ENCODE measurements at regions not wholly inside any gene's neighbourhood (a gene's known extent, or its start where the extent isn't known, plus 50 kb on each side); places are given as distances from the start of the nearest gene placed in this dataset.

DNA sequence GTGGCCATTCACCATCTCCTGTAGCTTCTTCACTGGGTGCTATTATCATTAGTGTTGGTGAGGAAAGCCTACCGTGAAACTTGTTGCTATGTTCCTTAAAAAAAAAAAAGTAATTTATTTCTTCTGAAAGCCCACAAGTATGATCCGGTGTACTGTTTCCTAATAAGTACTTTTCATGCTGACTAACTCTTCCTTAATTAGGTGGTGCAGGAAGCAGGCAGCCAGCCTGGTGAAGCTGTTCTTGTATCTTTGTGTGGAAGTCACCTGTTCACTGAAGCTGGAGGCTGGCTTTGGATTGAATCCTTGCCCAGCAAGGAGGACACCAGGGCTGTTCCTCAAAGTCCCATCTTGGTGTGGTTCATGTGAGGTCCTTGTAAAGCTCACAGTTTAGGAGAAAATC is 321.7 kb upstream of the THSD7B start:
- ChIA-PET POLR2A (no interaction called here), CTCF (no interaction called here)
- TF ChIP-seq ELF4 (IDR thresholded peaks at IDR 0.05): no peak
- TF ChIP-seq, protein P1, sequence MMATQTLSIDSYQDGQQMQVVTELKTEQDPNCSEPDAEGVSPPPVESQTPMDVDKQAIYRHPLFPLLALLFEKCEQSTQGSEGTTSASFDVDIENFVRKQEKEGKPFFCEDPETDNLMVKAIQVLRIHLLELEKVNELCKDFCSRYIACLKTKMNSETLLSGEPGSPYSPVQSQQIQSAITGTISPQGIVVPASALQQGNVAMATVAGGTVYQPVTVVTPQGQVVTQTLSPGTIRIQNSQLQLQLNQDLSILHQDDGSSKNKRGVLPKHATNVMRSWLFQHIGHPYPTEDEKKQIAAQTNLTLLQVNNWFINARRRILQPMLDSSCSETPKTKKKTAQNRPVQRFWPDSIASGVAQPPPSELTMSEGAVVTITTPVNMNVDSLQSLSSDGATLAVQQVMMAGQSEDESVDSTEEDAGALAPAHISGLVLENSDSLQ (IDR thresholded peaks at IDR 0.05): no peak
- DNase-seq (ENCODE audit: extremely low spot score): no peak

DNA sequence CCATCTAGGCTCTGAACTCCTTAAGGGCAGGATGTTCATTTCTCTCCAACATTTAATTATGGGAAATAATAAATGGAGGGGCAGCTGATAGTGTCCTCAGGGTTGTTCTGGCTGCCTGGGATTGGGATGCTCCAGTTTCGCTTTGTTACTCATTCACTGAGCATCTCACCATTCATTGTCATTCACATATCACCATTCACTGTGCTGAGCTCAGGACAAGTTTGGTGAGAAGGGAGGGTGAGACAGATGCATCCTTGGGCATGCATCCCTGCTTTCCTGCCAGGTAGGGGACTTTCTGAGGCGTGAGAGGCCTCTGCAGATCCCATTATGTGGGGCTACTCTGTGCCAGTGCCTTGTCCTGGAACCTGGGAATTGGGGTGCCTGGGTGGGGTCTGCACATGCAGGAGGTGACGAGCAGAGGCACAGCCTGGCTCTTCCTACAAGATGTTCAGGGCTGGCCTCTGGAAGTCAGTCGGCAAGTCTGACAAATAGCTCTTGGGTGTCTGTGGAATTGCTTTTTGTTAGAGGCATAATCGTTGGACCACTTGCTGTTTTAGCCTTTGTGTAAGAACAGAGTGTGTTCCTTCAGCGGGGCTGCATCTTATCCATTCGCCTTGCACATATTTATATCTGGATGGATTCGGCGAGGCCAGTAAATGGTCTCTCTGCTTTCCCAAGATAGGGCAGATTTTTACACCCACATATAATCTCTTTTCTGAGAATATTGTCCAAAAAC is 323.2 kb upstream of the THSD7B start:
- no peak for TF ChIP-seq FOXA1 (IDR thresholded peaks at IDR 0.05)
- no peak for TF ChIP-seq SP1 (IDR thresholded peaks at IDR 0.05)
- TF ChIP-seq BHLHE40 (IDR thresholded peaks at IDR 0.05; ENCODE audit: borderline replicate concordance): no peak
- TF ChIP-seq TARDBP (IDR thresholded peaks at IDR 0.05): no peak
- no peak for TF ChIP-seq L3MBTL2 (conservative IDR thresholded peaks at IDR 0.05)
- TF ChIP-seq, protein P1 (IDR thresholded peaks at IDR 0.05): no peak
- TF ChIP-seq ELF4 (IDR thresholded peaks at IDR 0.05): no peak
- ChIA-PET POLR2A (no interaction called here), CTCF (no interaction called here)
- DNase-seq (ENCODE audit: extremely low spot score): no peak

DNA sequence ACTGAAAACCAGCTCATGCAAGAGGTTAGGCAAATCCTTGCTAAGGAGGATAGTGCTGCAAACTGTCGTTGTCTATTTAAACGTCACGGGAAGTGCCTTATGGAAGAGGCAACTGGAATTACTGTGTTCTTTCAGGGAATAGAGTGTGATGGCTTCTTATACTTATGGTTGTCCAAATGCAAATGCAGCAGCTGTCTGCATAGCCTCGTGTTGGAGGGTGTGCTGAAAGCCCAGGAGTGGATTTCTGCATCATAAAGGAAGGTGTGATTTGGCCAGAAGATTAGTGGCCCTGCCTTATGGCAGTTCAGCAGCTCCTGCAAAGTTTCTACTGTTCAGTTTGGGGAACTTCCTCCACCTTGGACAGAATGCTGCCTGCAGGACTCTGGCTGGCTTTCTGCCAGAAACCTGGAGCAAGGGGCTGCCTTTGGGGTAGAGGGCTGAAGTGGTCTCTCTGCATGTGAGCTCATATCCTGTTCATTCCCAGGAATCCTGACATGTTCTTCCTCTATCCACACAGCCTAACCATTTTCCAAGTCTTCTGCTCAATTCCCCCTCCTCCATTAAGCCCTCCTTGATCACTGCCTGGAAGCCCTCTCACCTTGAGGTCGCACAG is 321.2 kb upstream of the CXCR4 start:
- POLR2A ChIA-PET: no interaction called here
- TF ChIP-seq BHLHE40 (IDR thresholded peaks at IDR 0.05; ENCODE audit: borderline replicate concordance) (no peak), HDGF (IDR thresholded peaks at IDR 0.05; ENCODE audit: borderline replicate concordance) (no peak), L3MBTL2 (conservative IDR thresholded peaks at IDR 0.05) (no peak), SUZ12 (IDR thresholded peaks at IDR 0.05) (no peak), FOXK2 (IDR thresholded peaks at IDR 0.05) (no peak), SP1 (IDR thresholded peaks at IDR 0.05) (no peak), LEF1 (IDR thresholded peaks at IDR 0.05; ENCODE audit: borderline replicate concordance) (no peak), CTBP1 (IDR thresholded peaks at IDR 0.05; ENCODE audit: borderline replicate concordance) (no peak), ZNF384 (IDR thresholded peaks at IDR 0.05) (no peak)
- DNase-seq (ENCODE audit: extremely low spot score): no peak
- CTCF ChIA-PET: no interaction called here

DNA sequence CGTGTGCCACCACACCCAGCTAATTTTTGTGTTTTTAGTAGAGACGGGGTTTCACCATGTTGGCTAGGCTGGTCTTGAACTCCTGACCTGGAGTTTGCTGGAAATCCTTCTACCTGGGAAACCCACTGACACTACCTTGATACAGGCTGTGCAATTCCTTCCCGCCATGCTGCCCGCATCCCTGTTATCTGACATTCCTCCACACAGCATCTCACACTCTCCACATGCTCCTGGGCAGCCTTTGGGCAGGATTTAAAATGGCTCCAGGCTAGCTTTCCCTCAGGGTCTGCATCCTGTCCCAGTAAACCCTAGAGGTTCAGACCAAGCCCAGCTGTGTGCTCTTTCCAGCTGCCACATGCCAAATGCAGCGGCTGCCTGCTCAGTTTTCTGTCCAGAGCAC is 319.5 kb upstream of the CXCR4 start:
- TF ChIP-seq ARNT (IDR thresholded peaks at IDR 0.05) (no peak), FOXM1 (IDR thresholded peaks at IDR 0.05; ENCODE audit: borderline replicate concordance) (no peak), FOXA1 (IDR thresholded peaks at IDR 0.05) (no peak), SUZ12 (IDR thresholded peaks at IDR 0.05) (no peak), FOXK2 (IDR thresholded peaks at IDR 0.05) (no peak), TARDBP (IDR thresholded peaks at IDR 0.05) (no peak), HDGF (IDR thresholded peaks at IDR 0.05; ENCODE audit: borderline replicate concordance) (no peak), ELF4 (IDR thresholded peaks at IDR 0.05) (no peak), L3MBTL2 (conservative IDR thresholded peaks at IDR 0.05) (no peak), ZNF384 (IDR thresholded peaks at IDR 0.05) (no peak), SP1 (IDR thresholded peaks at IDR 0.05) (no peak), NFRKB (IDR thresholded peaks at IDR 0.05) (no peak), BHLHE40 (IDR thresholded peaks at IDR 0.05; ENCODE audit: borderline replicate concordance) (no peak), LEF1 (IDR thresholded peaks at IDR 0.05; ENCODE audit: borderline replicate concordance) (no peak), CTBP1 (IDR thresholded peaks at IDR 0.05; ENCODE audit: borderline replicate concordance) (no peak)
- TF ChIP-seq, protein P1 (IDR thresholded peaks at IDR 0.05): no peak
- ChIA-PET CTCF (interaction anchor here (0.7 kb wide), 1 partner anchor 238 kb away, joined by 3 read pairs; no protein-coding TSS in a partner anchor), POLR2A (no interaction called here)
- DNase-seq (ENCODE audit: extremely low spot score): no peak

DNA sequence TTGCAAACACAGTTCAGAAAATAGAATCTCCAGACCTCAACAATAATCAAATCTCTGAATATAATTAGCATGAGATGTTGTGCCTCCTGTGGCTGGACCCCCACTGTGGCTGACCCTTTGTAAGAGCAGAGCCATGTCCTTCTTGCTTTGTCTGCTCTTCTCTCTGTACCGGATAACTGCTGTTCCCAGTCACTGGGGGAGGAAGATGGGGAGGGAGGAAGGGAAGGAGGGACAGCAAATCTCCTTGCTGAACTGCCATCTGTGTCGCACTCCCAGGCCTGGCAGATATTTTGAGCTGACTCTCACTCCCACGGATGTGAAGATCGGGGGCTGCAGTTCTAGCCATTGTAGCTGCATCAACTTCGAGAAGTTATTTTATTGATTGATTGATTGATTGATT is 319.0 kb upstream of the CXCR4 start:
- TF ChIP-seq L3MBTL2 (conservative IDR thresholded peaks at IDR 0.05) (no peak), LEF1 (IDR thresholded peaks at IDR 0.05; ENCODE audit: borderline replicate concordance) (no peak), FOXK2 (IDR thresholded peaks at IDR 0.05) (no peak), FOXM1 (IDR thresholded peaks at IDR 0.05; ENCODE audit: borderline replicate concordance) (no peak), TARDBP (IDR thresholded peaks at IDR 0.05) (no peak)
- ChIA-PET CTCF (interaction anchor here (0.7 kb wide), 1 partner anchor 239 kb away, joined by 3 read pairs; no protein-coding TSS in a partner anchor), POLR2A (no interaction called here)
- no peak for DNase-seq (ENCODE audit: extremely low spot score)

DNA sequence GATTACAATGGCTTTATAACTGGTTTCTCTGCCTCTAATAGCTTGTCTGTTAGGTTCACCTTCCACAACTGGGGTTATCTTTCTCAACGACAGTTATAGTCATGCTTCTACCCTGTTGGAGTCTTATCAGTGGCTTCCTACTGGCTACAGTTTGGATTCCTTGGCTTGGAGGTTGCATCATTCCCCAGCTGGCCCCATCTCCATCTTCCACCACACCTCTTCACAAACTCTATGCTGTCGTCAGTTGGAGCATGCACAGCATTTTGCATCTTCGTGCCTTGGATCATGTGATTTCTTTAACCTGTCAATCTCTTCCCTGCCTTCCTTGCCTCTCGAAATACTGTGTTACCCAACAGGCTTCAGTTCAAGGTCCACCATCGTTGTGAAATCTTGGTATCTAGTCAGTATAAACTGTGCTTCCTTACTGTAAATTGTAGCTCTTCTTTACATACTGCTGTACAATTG is 316.3 kb upstream of the CXCR4 start:
- DNase-seq (ENCODE audit: extremely low spot score): no peak
- CTCF ChIA-PET: no interaction called here
- TF ChIP-seq BHLHE40 (IDR thresholded peaks at IDR 0.05; ENCODE audit: borderline replicate concordance): no peak
- TF ChIP-seq TARDBP (IDR thresholded peaks at IDR 0.05): no peak
- POLR2A ChIA-PET: interaction anchor here (0.8 kb wide), 1 partner anchor 82 kb away, joined by 3 read pairs; no protein-coding TSS in a partner anchor

DNA sequence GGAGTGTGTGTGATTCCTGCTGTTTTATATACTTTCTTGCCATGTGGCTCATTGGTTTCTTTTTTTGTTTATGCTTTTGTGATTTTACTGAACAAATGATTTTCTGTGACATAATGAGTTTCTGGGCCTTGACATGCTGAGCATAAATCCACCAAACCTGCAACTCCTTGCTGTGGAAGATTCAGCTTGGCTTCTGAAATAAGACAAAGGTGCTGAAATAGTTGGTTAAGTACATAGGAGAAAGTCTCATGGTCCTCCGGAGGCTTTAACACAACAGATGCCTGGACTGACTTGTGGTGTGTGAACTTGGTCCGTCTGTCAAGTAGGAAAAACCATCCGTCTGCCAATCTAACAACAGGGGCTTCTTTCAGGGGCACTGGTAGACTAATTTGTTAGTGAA is 315.3 kb upstream of the CXCR4 start:
- TF ChIP-seq SP1 (IDR thresholded peaks at IDR 0.05) (no peak), HDGF (IDR thresholded peaks at IDR 0.05; ENCODE audit: borderline replicate concordance) (no peak), FOXA1 (IDR thresholded peaks at IDR 0.05) (no peak), NFRKB (IDR thresholded peaks at IDR 0.05) (no peak), FOXK2 (IDR thresholded peaks at IDR 0.05) (no peak), ZNF384 (IDR thresholded peaks at IDR 0.05) (no peak), ARNT (IDR thresholded peaks at IDR 0.05) (no peak), L3MBTL2 (conservative IDR thresholded peaks at IDR 0.05) (no peak), TARDBP (IDR thresholded peaks at IDR 0.05) (no peak), FOXM1 (IDR thresholded peaks at IDR 0.05; ENCODE audit: borderline replicate concordance) (no peak), ELF4 (IDR thresholded peaks at IDR 0.05) (no peak), BHLHE40 (IDR thresholded peaks at IDR 0.05; ENCODE audit: borderline replicate concordance) (no peak), CTBP1 (IDR thresholded peaks at IDR 0.05; ENCODE audit: borderline replicate concordance) (no peak), SUZ12 (IDR thresholded peaks at IDR 0.05) (no peak), LEF1 (IDR thresholded peaks at IDR 0.05; ENCODE audit: borderline replicate concordance) (no peak)
- TF ChIP-seq, protein P1 (IDR thresholded peaks at IDR 0.05): no peak
- ChIA-PET POLR2A (no interaction called here), CTCF (no interaction called here)
- no peak for DNase-seq (ENCODE audit: extremely low spot score)

Data from HEK293T (cell line).